ENCODE measurements at regions not wholly inside any gene's neighbourhood (a gene's known extent, or its start where the extent isn't known, plus 50 kb on each side); places are given as distances from the start of the nearest gene placed in this dataset.

DNA sequence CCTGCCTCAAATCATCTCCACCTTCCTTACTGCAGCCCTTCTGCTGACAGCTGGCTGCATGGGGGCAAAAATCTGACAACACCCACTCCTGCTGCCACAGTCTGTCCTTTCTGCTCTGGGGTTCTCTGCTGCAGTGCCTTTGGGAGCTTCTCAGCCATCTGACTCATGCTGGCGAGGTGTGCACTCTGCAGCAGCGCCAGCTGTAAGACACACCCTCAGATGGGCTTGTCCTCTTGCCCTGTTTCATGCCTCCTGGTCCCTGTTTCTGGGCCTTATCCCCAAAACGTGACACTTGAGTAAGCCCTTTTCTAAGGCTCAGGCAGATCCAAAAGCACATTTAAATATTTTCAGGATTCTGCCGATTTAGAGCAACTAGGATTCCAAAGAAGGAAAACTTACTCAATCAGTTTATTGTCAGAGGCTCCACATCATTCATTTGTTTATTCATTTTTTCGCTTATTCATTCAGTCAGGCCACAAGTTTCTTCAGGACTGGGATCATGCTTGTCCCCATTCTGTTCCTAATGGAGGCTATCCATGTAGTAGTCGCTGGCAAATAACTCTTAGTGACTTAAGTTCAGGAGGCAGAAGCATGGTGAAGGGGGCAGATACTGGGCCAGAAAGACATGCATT is 60.2 kb downstream of the SMIM38 start:
- TF ChIP-seq, protein P1, sequence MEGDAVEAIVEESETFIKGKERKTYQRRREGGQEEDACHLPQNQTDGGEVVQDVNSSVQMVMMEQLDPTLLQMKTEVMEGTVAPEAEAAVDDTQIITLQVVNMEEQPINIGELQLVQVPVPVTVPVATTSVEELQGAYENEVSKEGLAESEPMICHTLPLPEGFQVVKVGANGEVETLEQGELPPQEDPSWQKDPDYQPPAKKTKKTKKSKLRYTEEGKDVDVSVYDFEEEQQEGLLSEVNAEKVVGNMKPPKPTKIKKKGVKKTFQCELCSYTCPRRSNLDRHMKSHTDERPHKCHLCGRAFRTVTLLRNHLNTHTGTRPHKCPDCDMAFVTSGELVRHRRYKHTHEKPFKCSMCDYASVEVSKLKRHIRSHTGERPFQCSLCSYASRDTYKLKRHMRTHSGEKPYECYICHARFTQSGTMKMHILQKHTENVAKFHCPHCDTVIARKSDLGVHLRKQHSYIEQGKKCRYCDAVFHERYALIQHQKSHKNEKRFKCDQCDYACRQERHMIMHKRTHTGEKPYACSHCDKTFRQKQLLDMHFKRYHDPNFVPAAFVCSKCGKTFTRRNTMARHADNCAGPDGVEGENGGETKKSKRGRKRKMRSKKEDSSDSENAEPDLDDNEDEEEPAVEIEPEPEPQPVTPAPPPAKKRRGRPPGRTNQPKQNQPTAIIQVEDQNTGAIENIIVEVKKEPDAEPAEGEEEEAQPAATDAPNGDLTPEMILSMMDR (IDR thresholded peaks at IDR 0.05) = no peak
- ATAC-seq (ENCODE audit: low FRiP score) = no peak
- DNase-seq (ENCODE audit: low spot score) = no peak

DNA sequence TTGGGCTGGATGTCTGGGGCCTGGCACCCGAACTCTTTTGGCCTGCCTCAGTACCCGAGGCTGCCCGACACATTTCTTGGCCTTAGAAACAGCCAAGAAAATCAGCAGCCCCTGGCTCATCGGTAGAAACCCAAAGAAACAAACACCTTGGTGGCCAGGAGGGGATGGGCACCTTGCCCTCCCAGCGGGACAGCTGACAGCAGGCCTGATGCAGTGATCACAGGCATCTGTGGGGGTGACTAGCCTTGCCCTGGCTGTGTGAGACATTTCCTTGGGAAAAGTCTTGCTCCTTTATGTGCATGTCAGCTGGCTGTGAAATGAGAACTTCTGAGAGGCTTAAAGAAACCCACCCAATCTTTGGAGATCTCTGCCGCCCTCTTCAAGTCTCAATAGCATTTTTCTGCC is 60.9 kb downstream of the SMIM38 start:
- DNase-seq (ENCODE audit: low spot score) (no peak), ATAC-seq (ENCODE audit: low FRiP score) (no peak)
- TF ChIP-seq, protein P1 (IDR thresholded peaks at IDR 0.05) = no peak

DNA sequence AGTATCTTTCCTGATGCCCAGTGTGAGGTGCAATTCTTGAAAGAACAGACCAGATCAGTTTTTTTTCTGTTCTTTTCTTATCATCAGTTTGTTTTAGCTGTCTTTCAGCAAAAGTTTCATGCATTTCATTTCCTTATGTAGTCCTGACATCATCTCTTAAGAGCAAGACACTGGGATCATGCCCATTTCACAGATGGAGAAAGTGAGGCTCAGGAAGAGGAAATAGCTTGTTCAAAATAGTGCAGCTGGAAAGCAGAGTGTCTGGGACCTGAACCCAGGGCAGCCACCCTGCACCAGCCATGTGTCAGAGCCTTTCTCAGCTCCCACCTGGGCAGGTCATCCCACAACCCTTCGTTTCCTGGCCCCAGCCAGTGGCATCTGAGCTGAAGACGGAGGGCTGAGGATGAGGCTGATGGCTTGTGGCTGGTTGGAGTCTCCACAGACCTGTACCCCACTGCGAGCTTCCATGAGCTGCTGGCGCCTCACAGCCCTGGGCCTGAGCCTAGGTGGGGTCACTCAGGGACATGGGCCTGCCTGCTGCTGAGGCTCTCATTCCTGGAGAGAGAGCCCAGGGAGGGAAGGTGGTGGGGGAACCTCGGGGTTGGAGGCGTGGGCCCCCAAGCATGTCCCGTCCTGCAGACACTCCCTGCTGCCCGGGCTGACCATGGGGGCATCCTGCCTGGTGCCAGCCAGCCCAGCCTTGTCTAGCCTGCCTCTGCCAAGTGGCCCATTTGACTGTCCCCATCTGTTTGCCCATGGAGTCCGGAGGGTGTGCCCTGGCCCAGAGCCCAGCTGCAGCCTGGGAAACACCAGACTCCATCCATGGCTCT is 61.8 kb downstream of the SMIM38 start:
- ATAC-seq (ENCODE audit: low FRiP score) (no peak), DNase-seq (ENCODE audit: low spot score) (no peak)
- TF ChIP-seq, protein P1 (IDR thresholded peaks at IDR 0.05) = no peak

DNA sequence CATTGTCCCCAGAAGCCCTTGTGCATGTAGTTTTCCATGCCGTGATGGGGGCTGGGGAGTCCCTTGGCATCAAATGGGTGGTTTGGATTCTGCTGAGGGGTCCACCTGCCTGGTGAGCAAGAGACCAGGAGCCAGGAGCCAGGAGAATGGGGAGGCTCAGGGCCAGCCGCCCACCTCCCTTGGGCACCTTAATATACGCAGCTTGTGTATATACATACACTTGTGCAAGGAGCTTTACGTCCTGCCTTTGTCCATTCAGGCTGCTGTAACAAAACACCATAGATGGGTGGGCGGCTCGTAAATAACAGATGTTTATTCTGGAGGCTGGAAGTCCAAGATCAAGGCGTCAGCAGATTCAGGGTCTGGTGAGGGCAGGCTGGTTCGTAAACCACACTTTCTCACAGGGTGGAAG is 62.5 kb downstream of the SMIM38 start:
- no peak for DNase-seq (ENCODE audit: low spot score)
- TF ChIP-seq, protein P1 (IDR thresholded peaks at IDR 0.05) = no peak
- ATAC-seq (ENCODE audit: low FRiP score) = no peak

DNA sequence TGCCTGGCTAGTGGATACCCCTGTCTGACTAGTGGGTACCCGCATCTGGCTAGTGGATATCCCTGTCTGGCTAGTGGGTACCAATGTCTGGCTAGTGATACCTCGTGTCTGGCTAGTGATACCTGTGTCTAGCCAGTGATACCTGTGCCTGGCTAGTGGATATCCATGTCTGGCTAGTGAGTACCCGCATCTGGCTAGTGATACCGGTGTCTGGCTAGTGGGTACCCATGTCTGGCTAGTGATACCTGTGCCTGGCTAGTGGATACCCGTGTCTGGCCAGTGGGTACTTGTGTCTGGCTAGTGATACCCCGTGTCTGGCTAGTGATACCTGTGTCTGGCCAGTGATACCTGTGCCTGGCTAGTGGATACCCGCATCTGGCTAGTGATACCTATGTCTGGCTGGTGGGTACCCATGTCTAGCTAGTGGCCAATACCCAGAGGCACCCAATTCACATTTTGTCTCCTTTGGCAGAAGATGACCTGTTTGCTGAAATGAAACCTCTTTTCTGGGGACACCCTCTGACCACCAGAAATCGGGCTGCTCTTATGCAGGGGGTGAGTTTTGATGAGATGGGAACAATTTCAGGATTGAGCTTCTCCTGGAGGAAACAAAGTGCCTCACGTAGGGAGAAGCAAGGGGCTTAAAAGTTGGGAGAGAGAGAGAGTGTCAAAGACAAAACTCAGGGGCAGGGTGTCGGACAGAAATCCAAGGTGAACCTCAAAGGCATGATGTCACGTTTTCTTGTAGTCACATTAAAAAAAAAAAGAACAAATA is 63.4 kb downstream of the SMIM38 start:
- DNase-seq (ENCODE audit: low spot score) = no peak
- no peak for ATAC-seq (ENCODE audit: low FRiP score)
- TF ChIP-seq, protein P1 (IDR thresholded peaks at IDR 0.05) = no peak

DNA sequence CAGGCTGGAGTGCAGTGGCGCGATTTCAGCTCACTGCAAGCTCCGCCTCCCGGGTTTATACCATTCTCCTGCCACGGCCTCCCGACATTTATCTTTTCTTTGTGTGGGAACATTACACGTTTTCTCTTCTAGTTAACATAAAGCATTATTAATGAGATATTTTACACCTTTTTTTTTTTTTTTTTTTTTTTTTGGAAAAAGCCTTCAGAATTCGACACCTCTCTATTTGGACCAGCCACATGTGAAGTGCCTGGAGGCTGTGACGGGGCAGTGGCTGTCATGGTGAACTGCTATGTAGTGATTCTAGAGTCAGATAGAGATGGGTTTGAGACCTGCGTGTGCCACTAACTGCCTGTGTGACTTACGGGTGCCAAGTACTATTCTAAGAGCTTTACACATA is 64.3 kb downstream of the SMIM38 start:
- TF ChIP-seq, protein P1 (IDR thresholded peaks at IDR 0.05) = no peak
- DNase-seq (ENCODE audit: low spot score) (no peak), ATAC-seq (ENCODE audit: low FRiP score) (no peak)
